NOMO-1 (cell line): ENCODE measurements at regions not wholly inside any gene's neighbourhood (a gene's known extent, or its start where the extent isn't known, plus 50 kb on each side); places are given as distances from the start of the nearest gene placed in this dataset.
"Not testable (repeated sequence)": the region's sequence is repeated elsewhere in the genome, so short reads cannot be mapped to it uniquely, and the experiment has no call there.

Experiments used
- DNase-seq, 2 experiments: peaks; one replicate each; lab custom pipeline; 2025; ENCODE audit not compliant: unreplicated experiment in 2 of 2; lab: John Stamatoyannopoulos, UW

- DNase-seq: no peak
Observed at GRCh38 chr2:83901317-83901716, 557.8 kb downstream of the SUCLG1 start.

- no peak for DNase-seq
Observed at GRCh38 chr2:83900862-83901261, 558.2 kb downstream of the SUCLG1 start.

GRCh38 chr2:83899271-83899670 lies 559.8 kb downstream of the SUCLG1 start:
- no peak for DNase-seq

GRCh38 chr2:83894976-83895375 lies 564.1 kb downstream of the SUCLG1 start:
- DNase-seq: no peak

GRCh38 chr2:83887757-83888156 lies 571.3 kb downstream of the SUCLG1 start:
- DNase-seq: no peak

GRCh38 chr2:83879127-83879526 lies 580.0 kb downstream of the SUCLG1 start:
- no peak for DNase-seq

- not testable (repeated sequence) for DNase-seq
Observed at GRCh38 chr2:83877261-83877660, 581.8 kb downstream of the SUCLG1 start.

- no peak for DNase-seq
Observed at GRCh38 chr2:83874712-83875430, 584.2 kb downstream of the SUCLG1 start.

GRCh38 chr2:83874066-83874465 lies 585.0 kb downstream of the SUCLG1 start:
- DNase-seq: no peak

- no peak for DNase-seq
Observed at GRCh38 chr2:83873110-83873509, 586.0 kb downstream of the SUCLG1 start.

- DNase-seq: no peak
Observed at GRCh38 chr2:83866211-83866610, 592.9 kb downstream of the SUCLG1 start.

- DNase-seq: no peak
Observed at GRCh38 chr2:83862600-83862999, 596.5 kb downstream of the SUCLG1 start.

- DNase-seq: no peak
Observed at GRCh38 chr2:83860320-83860719, 598.8 kb downstream of the SUCLG1 start.

- no peak for DNase-seq
Observed at GRCh38 chr2:83859553-83859952, 599.5 kb downstream of the SUCLG1 start.

- DNase-seq: no peak
Observed at GRCh38 chr2:83851066-83851465, 608.0 kb downstream of the SUCLG1 start.

GRCh38 chr2:83850071-83850725 lies 608.9 kb downstream of the SUCLG1 start:
- no peak for DNase-seq

GRCh38 chr2:83844490-83844889 lies 614.6 kb downstream of the SUCLG1 start:
- no peak for DNase-seq

GRCh38 chr2:83842421-83842820 lies 616.7 kb downstream of the SUCLG1 start:
- no peak for DNase-seq

GRCh38 chr2:83837823-83838222 lies 621.3 kb downstream of the SUCLG1 start:
- DNase-seq: no peak

GRCh38 chr2:83827618-83828017 lies 631.5 kb downstream of the SUCLG1 start:
- DNase-seq: no peak

GRCh38 chr2:83826577-83826976 lies 632.5 kb downstream of the SUCLG1 start:
- DNase-seq: no peak

GRCh38 chr2:83823229-83823628 lies 635.9 kb downstream of the SUCLG1 start:
- no peak for DNase-seq
